MCF 10A (cell line): ENCODE measurements at regions not wholly inside any gene's neighbourhood (a gene's known extent, or its start where the extent isn't known, plus 50 kb on each side); places are given as distances from the start of the nearest gene placed in this dataset.

Source experiments
- BruUV-seq: library from RNA; stranded (reverse); fragments of 400-500 nt; replicated peaks from 2 replicates; lab custom pipeline; 2021; lab: Mats Ljungman, UMichigan
- CTCF ChIA-PET: fragments of 300-600 bp; sonication (Branson Sonifier 250); formaldehyde crosslinking; extraction: SDS; loops from one replicate; lab custom pipeline; 2021; ENCODE audit warnings: antibody characterized with exemption, inconsistent platforms; lab: Yijun Ruan, JAX
- POLR2A ChIA-PET: fragments of 300-600, 350-650 bp; sonication (Branson Sonifier 250); formaldehyde crosslinking; extraction: SDS; loops from one replicate; lab custom pipeline; 2020; ENCODE audit warnings: antibody characterized with exemption, inconsistent platforms; lab: Yijun Ruan, JAX
- DNase-seq: peaks from one replicate; pipeline ENCODE4 v3.0.0-alpha.2; 2018; ENCODE audit not compliant: unreplicated experiment
- H3K27ac Mint-ChIP-seq: one replicate; pipeline ENCODE4 v1.8.0; 2022; ENCODE audit warnings: mild to moderate bottlenecking, low read depth, mixed read lengths; ENCODE audit not compliant: unreplicated experiment
- H3K27me3 Mint-ChIP-seq: one replicate; pipeline ENCODE4 v1.8.0; 2022; ENCODE audit warnings: mixed read lengths; ENCODE audit not compliant: insufficient read depth, unreplicated experiment
- H3K36me3 Mint-ChIP-seq: one replicate; pipeline ENCODE4 v1.8.0; 2022; ENCODE audit warnings: mild to moderate bottlenecking, moderate library complexity, mixed read lengths; ENCODE audit not compliant: insufficient read depth, unreplicated experiment
- H3K4me1 Mint-ChIP-seq: one replicate; pipeline ENCODE4 v1.8.0; 2022; ENCODE audit warnings: mixed read lengths; ENCODE audit not compliant: insufficient read depth, unreplicated experiment
- H3K4me3 Mint-ChIP-seq: one replicate; pipeline ENCODE4 v1.8.0; 2022; ENCODE audit warnings: mild to moderate bottlenecking, moderate library complexity, mixed read lengths; ENCODE audit not compliant: unreplicated experiment
- H3K9me3 Mint-ChIP-seq: one replicate; pipeline ENCODE4 v1.8.0; 2022; ENCODE audit warnings: mixed read lengths; ENCODE audit not compliant: unreplicated experiment
- intact Hi-C: fragments of 100-400 bp; cut with micrococcal nuclease; formaldehyde crosslinking; loops from 2 replicates; pipeline ENCODE4 v1.14.1; 2022
- TF ChIP-seq, protein P1 (sequence below): fragments of 200-600 bp; IDR thresholded peaks from one replicate; pipeline ENCODE4 v1.8.0; 2022; ENCODE audit warnings: antibody characterized with exemption, mild to moderate bottlenecking; ENCODE audit not compliant: unreplicated experiment

DNA sequence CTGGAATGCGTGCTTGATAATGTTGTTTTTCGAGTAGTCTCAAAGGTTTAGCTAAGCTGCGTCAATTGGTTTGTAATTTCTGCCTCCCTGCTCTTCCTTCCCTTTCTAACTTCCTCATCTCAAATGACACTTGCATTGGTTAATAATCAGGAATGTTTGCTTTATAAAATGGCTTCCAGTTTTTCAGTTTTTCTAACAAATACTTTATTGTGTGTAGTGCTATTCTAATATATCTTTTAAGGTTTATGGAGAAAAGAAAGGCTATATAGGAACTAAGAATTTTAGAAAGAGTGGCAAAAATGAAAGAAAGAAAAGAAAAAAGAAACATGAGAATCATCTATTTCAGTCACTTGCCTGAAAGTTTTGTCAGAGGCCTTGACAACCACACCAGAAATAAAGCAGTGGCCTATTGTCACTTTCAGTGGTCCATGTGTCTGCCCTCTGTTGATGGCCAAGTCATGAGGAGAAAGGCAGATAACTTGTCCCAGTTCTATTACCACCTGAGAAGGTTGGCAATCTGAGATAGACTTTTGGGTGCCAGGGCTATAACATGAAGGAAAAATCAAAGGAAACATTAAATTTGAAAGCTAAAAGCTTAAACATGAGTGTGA, 221.9 kb upstream of the KITLG start:
- peaks cover 7% of the 10 kb centered on the region for H3K9me3 Mint-ChIP-seq

DNA sequence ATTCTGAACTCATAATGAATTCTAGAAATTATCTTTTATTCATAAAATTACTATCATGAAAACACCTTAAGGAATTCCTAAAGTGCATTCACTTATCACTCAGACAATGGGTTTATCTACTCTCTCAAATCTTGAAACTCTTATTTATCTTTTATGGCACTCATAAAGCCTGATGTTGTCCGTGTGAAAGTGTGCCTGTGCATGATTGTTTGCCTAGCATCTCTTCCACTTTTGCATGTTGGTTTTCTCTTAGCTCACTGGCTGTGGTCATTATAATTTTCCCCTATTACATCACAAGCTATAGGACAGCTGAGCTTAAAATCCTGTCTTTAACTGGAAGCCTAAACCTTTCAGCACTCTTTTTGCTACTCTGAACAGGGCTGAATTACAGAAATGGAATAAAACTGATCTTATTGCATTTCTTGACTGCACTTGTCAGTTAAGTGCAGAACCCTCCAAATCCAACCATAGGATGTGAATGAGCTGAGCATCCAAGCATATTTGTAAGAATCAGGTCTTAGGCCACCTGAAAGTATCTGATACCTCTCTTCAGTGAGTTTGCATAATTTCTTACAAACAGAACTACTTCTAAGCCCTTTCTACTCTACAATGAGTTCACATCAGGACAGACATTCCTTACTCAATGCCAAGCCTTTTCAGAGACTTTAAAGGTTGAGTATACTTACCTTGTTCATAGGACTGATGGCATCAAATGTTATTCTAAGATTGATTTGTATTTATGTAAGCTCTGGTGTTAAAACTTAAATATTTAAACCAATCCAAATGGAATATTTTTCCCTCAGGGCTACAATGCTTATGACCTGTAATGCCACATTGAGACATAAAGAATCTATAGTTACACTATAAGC, 221.2 kb upstream of the KITLG start:
- no peak overlapping the region for H3K4me3 Mint-ChIP-seq
- no TSS peak for BruUV-seq
- peaks cover 7% of the 10 kb centered on the region for H3K9me3 Mint-ChIP-seq
- no peaks in the 10 kb centered on the region for H3K4me1 Mint-ChIP-seq
- no peak for DNase-seq
- no peak overlapping the region for H3K27ac Mint-ChIP-seq
- ChIA-PET CTCF (no interaction called here), POLR2A (interaction anchor here (1.2 kb wide), 1 partner anchor 8 kb away, joined by 3 read pairs; no protein-coding TSS in a partner anchor)
- TF ChIP-seq, protein P1, sequence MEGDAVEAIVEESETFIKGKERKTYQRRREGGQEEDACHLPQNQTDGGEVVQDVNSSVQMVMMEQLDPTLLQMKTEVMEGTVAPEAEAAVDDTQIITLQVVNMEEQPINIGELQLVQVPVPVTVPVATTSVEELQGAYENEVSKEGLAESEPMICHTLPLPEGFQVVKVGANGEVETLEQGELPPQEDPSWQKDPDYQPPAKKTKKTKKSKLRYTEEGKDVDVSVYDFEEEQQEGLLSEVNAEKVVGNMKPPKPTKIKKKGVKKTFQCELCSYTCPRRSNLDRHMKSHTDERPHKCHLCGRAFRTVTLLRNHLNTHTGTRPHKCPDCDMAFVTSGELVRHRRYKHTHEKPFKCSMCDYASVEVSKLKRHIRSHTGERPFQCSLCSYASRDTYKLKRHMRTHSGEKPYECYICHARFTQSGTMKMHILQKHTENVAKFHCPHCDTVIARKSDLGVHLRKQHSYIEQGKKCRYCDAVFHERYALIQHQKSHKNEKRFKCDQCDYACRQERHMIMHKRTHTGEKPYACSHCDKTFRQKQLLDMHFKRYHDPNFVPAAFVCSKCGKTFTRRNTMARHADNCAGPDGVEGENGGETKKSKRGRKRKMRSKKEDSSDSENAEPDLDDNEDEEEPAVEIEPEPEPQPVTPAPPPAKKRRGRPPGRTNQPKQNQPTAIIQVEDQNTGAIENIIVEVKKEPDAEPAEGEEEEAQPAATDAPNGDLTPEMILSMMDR = no peak
- intact Hi-C loops = no loop called here
- no peaks in the 10 kb centered on the region for H3K27me3 Mint-ChIP-seq
- no peaks in the 10 kb centered on the region for H3K36me3 Mint-ChIP-seq

More for the DNA sequence above, 221.9 kb upstream of the KITLG start:
- CTCF ChIA-PET = no interaction called here
- Mint-ChIP-seq H3K27ac (no peak overlapping the region), H3K4me3 (no peak overlapping the region), H3K4me1 (no peaks in the 10 kb centered on the region), H3K27me3 (no peaks in the 10 kb centered on the region), H3K36me3 (no peaks in the 10 kb centered on the region)
- DNase-seq = no peak
- TF ChIP-seq, protein P1 = no peak
- POLR2A ChIA-PET = interaction anchor here (1.2 kb wide), 1 partner anchor 8 kb away, joined by 3 read pairs; no protein-coding TSS in a partner anchor
- intact Hi-C loops = no loop called here
- BruUV-seq = no TSS peak

DNA sequence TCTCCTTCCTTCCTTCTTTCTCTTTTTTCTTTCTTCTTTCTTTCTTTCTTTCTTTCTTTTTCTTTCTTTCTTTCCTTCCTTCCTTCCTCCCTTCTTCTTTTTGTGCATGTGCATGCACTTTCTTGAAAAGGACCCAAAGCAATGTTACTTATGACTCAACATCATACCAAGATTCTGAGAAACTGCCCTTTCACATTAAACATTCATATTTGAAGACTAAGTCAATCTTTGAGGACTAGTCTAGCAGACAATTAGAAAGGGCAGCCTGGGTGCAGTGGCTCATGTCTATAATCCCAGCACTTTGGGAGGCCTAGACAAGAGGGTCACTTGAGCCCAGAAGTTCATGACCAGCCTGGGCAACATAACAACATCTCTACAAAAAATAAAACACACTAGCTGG, 212.8 kb upstream of the KITLG start:
- H3K27me3 Mint-ChIP-seq = no peaks in the 10 kb centered on the region
- no peaks in the 10 kb centered on the region for H3K36me3 Mint-ChIP-seq
- no peak for DNase-seq
- ChIA-PET POLR2A (interaction anchor here (0.6 kb wide), 1 partner anchor 95 kb away, joined by 3 read pairs; no protein-coding TSS in a partner anchor), CTCF (no interaction called here)
- no peak overlapping the region for H3K4me3 Mint-ChIP-seq
- H3K4me1 Mint-ChIP-seq = peaks cover 5% of the 10 kb centered on the region
- BruUV-seq = no TSS peak
- H3K27ac Mint-ChIP-seq = no peak overlapping the region
- peaks cover 24% of the 10 kb centered on the region for H3K9me3 Mint-ChIP-seq
- intact Hi-C loops = no loop called here
- TF ChIP-seq, protein P1 = no peak

DNA sequence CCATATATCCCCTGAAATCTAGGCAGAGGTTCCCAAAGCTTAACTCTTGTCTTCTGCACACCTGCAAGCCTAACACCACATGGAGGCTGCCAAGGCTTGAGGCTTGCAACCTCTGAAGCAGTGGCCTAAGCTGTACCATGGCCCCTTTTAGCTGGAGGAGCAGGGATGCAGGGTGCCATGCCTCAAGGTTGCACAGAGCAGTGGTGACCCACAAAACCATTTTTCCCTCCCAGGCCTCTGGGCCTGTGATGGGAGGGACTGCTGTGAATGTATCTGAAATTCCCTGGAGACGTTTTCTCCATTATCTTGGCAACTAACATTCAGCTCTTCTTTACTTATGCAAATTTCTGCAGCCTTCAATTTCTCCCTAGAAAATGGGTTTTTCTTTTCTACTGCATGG, 210.0 kb upstream of the KITLG start:
- H3K4me1 Mint-ChIP-seq = peaks cover 5% of the 10 kb centered on the region
- no TSS peak for BruUV-seq
- H3K36me3 Mint-ChIP-seq = no peaks in the 10 kb centered on the region
- H3K4me3 Mint-ChIP-seq = no peak overlapping the region
- no peak overlapping the region for H3K27ac Mint-ChIP-seq
- H3K9me3 Mint-ChIP-seq = peaks cover 19% of the 10 kb centered on the region
- TF ChIP-seq, protein P1 = no peak
- no peak for DNase-seq
- ChIA-PET CTCF (interaction anchor here (0.8 kb wide), 1 partner anchor 9 kb away, joined by 3 read pairs; no protein-coding TSS in a partner anchor), POLR2A (interaction anchor here (0.6 kb wide), 1 partner anchor 171 kb away, joined by 3 read pairs; no protein-coding TSS in a partner anchor)
- no peaks in the 10 kb centered on the region for H3K27me3 Mint-ChIP-seq
- intact Hi-C loops = no loop called here
